Retina (tissue), 1 donor: ENCODE measurements at regions not wholly inside any gene's neighbourhood (a gene's known extent, or its start where the extent isn't known, plus 50 kb on each side); places are given as distances from the start of the nearest gene placed in this dataset.
A peak's percentile ranks its signal among the peaks of the same experiment; 100 is the strongest.
"Not testable (repeated sequence)": the region's sequence is repeated elsewhere in the genome, so short reads cannot be mapped to it uniquely, and the experiment has no call there.

Experiments
- DNase-seq: peaks from one replicate; pipeline ENCODE4 v3.0.0-alpha.2; 2016

- DNase-seq: no peak
These were observed 261.6 kb downstream of the PLK2 start for GRCh38 chr5:58198330-58198729.

GRCh38 chr5:58197875-58198274 lies 262.0 kb downstream of the PLK2 start:
- no peak for DNase-seq

- DNase-seq: no peak
These were observed 268.4 kb downstream of the PLK2 start for GRCh38 chr5:58191443-58191842.

GRCh38 chr5:58188262-58188651 lies 271.6 kb downstream of the PLK2 start:
- DNase-seq: no peak

- DNase-seq: no peak
These were observed 272.2 kb downstream of the PLK2 start for GRCh38 chr5:58187432-58188261.

- DNase-seq: no peak
These were observed 274.1 kb downstream of the PLK2 start for GRCh38 chr5:58185801-58186200.

GRCh38 chr5:58185397-58185796 lies 274.5 kb downstream of the PLK2 start:
- no peak for DNase-seq

- no peak for DNase-seq
These were observed 275.0 kb downstream of the PLK2 start for GRCh38 chr5:58184910-58185309.

GRCh38 chr5:58183786-58184085 lies 276.1 kb downstream of the PLK2 start:
- DNase-seq: no peak

GRCh38 chr5:58183078-58183785 lies 276.7 kb downstream of the PLK2 start:
- DNase-seq: no peak

- DNase-seq: peak; percentile 28
These were observed 277.5 kb downstream of the PLK2 start for GRCh38 chr5:58182287-58182841.

GRCh38 chr5:58181578-58182286 lies 278.2 kb downstream of the PLK2 start:
- DNase-seq: no peak

GRCh38 chr5:58172946-58173345 lies 286.9 kb downstream of the PLK2 start:
- DNase-seq: no peak

- no peak for DNase-seq
These were observed 294.7 kb downstream of the PLK2 start for GRCh38 chr5:58165152-58165551.

GRCh38 chr5:58161889-58162288 lies 298.0 kb downstream of the PLK2 start:
- not testable (repeated sequence) for DNase-seq

GRCh38 chr5:58156973-58157701 lies 302.7 kb downstream of the PLK2 start:
- DNase-seq: peak; percentile 73

- peak; percentile 65 for DNase-seq
These were observed 303.5 kb downstream of the PLK2 start for GRCh38 chr5:58156361-58156760.

GRCh38 chr5:58153255-58153654 lies 306.6 kb downstream of the PLK2 start:
- no peak for DNase-seq

GRCh38 chr5:58151414-58151813 lies 308.5 kb downstream of the PLK2 start:
- DNase-seq: no peak

- DNase-seq: no peak
These were observed 309.0 kb downstream of the PLK2 start for GRCh38 chr5:58150926-58151325.

- no peak for DNase-seq
These were observed 310.1 kb downstream of the PLK2 start for GRCh38 chr5:58149746-58150145.

GRCh38 chr5:58149345-58149744 lies 310.5 kb downstream of the PLK2 start:
- no peak for DNase-seq

GRCh38 chr5:58148254-58148775 lies 311.6 kb downstream of the PLK2 start:
- DNase-seq: no peak
